HL-60 (cell line): ENCODE measurements at regions not wholly inside any gene's neighbourhood (a gene's known extent, or its start where the extent isn't known, plus 50 kb on each side); places are given as distances from the start of the nearest gene placed in this dataset.

ENCODE experiments used
- CTCF ChIP-seq: IDR thresholded peaks from one replicate; pipeline ENCODE4 v1.5.1; 2011; ENCODE audit warnings: low read length, control low read depth, inconsistent platforms; ENCODE audit not compliant: insufficient read depth
- POLR2AphosphoS5 ChIP-seq: IDR thresholded peaks from 2 replicates; pipeline ENCODE4 v1.6.1; 2012; ENCODE audit warnings: low read depth
- REST ChIP-seq: IDR thresholded peaks from 2 replicates; pipeline ENCODE4 v1.6.1; 2012; ENCODE audit warnings: low read depth; ENCODE audit not compliant: insufficient replicate concordance
- SPI1 ChIP-seq: IDR thresholded peaks from 2 replicates; pipeline ENCODE4 v1.6.1; 2012; ENCODE audit warnings: low read depth, mild to moderate bottlenecking, borderline replicate concordance

- TF ChIP-seq CTCF (no peak), POLR2AphosphoS5 (no peak), REST (no peak), SPI1 (no peak)
These were observed 476.1 kb upstream of the SYT1 start for GRCh38 chr12:78388461-78388860.
